SU-DHL-6 (cell line): ENCODE measurements at regions not wholly inside any gene's neighbourhood (a gene's known extent, or its start where the extent isn't known, plus 50 kb on each side); places are given as distances from the start of the nearest gene placed in this dataset.

ENCODE experiments used
- EZH2phosphoT487 ChIP-seq: fragments of 200-600 bp; sonication (generic), shearing (Covaris generic); conservative IDR thresholded peaks from 2 replicates; pipeline ENCODE4 v1.6.1; 2018; ENCODE audit warnings: mild to moderate bottlenecking, antibody characterized with exemption, low read length, moderate library complexity, mixed read lengths
- TF ChIP-seq, protein P1 (sequence below): fragments of 200-600 bp; sonication (generic); IDR thresholded peaks from one replicate; pipeline ENCODE4 v1.5.1; 2017; ENCODE audit warnings: antibody characterized with exemption, mild to moderate bottlenecking, low read length, moderate library complexity; ENCODE audit not compliant: insufficient read depth, poor library complexity, severe bottlenecking

DNA sequence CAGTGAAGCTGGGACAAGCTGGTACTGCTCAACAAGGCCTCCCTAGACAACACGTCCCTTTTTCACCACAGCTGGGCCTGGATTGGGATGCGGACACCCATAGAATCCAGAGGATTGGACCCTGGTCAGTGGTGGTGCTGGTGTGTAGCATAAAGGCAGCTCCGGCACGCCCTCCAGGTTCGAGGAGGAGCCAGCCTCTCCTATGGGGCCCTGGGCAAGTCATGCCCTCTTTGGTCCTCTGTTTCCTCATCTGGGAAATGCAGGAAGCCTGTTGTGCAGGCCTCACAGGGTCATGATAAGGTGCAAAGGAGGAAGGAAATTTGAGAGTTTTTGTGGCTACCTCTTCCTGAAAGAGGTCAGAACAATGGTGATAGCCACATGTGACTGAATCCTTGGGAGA is 1741.7 kb downstream of the TP53TG3F start:
- TF ChIP-seq, protein P1, sequence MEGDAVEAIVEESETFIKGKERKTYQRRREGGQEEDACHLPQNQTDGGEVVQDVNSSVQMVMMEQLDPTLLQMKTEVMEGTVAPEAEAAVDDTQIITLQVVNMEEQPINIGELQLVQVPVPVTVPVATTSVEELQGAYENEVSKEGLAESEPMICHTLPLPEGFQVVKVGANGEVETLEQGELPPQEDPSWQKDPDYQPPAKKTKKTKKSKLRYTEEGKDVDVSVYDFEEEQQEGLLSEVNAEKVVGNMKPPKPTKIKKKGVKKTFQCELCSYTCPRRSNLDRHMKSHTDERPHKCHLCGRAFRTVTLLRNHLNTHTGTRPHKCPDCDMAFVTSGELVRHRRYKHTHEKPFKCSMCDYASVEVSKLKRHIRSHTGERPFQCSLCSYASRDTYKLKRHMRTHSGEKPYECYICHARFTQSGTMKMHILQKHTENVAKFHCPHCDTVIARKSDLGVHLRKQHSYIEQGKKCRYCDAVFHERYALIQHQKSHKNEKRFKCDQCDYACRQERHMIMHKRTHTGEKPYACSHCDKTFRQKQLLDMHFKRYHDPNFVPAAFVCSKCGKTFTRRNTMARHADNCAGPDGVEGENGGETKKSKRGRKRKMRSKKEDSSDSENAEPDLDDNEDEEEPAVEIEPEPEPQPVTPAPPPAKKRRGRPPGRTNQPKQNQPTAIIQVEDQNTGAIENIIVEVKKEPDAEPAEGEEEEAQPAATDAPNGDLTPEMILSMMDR: no peak
- TF ChIP-seq EZH2phosphoT487: no peak
